Colonic mucosa (tissue), 4 donors: ENCODE measurements at regions not wholly inside any gene's neighbourhood (a gene's known extent, or its start where the extent isn't known, plus 50 kb on each side); places are given as distances from the start of the nearest gene placed in this dataset.

ENCODE experiments used
- DNase-seq: peaks from one replicate; pipeline ENCODE4 v3.0.0-alpha.2; 2020
- H3K27ac ChIP-seq: fragments of 200-600 bp; one replicate; pipeline ENCODE4 v1.8.0; 2021
- H3K27me3 ChIP-seq: fragments of 200-600 bp; one replicate; pipeline ENCODE4 v1.8.0; 2021
- H3K36me3 ChIP-seq: fragments of 200-600 bp; one replicate; pipeline ENCODE4 v1.8.0; 2021
- H3K4me1 ChIP-seq: fragments of 200-600 bp; one replicate; pipeline ENCODE4 v1.8.0; 2021; ENCODE audit warnings: mild to moderate bottlenecking
- H3K4me3 ChIP-seq: fragments of 200-600 bp; one replicate; pipeline ENCODE4 v1.8.0; 2021
- H3K9ac ChIP-seq, 2 donors: one replicate each; pipeline ENCODE4 v1.7.0; 2013; ENCODE audit warnings: control low read depth in 2 of 2, low read depth in 2 of 2, low read length in 2 of 2
- H3K9me3 ChIP-seq: fragments of 200-600 bp; one replicate; pipeline ENCODE4 v1.8.0; 2021
- CTCF ChIP-seq: fragments of 200-600 bp; IDR thresholded peaks from one replicate; pipeline ENCODE4 v1.8.0; 2022; ENCODE audit warnings: antibody characterized with exemption, mild to moderate bottlenecking
- intact Hi-C: fragments of 100-400 bp; cut with DNase I; formaldehyde crosslinking; loops from one replicate; pipeline ENCODE4 v1.14.1; 2022
- donor health status: healthy.
- donor health status: DM: no; HTN: no; CAD: no.
- donor health status: DM: no; HTN: no; CAD: no.

- intact Hi-C loops, result no loop called here
- Histone ChIP-seq H3K4me1 (no peaks in the 10 kb centered on the region), H3K27ac (no peak overlapping the region), H3K36me3 (no peaks in the 10 kb centered on the region), H3K4me3 (no peak overlapping the region), H3K9me3 (no peaks in the 10 kb centered on the region), H3K27me3 (no peaks in the 10 kb centered on the region), H3K9ac (no peak overlapping the region)
- DNase-seq, result no peak
- no peak for TF ChIP-seq CTCF
Measured at GRCh38 chr2:146579147-146579930, 1265.5 kb upstream of the ACVR2A start.

GRCh38 chr2:146576339-146577111 is 1268.3 kb upstream of the ACVR2A start:
- DNase-seq, result no peak
- no peak for TF ChIP-seq CTCF
- no peak overlapping the region for H3K9ac ChIP-seq
- no peaks in the 10 kb centered on the region for H3K4me1 ChIP-seq
- no peak overlapping the region for H3K27ac ChIP-seq
- H3K27me3 ChIP-seq, result no peaks in the 10 kb centered on the region
- no peaks in the 10 kb centered on the region for H3K36me3 ChIP-seq
- intact Hi-C loops, result no loop called here
- H3K9me3 ChIP-seq, result no peaks in the 10 kb centered on the region
- no peak overlapping the region for H3K4me3 ChIP-seq

- no peak overlapping the region for H3K27ac ChIP-seq
- H3K9me3 ChIP-seq, result no peaks in the 10 kb centered on the region
- no peak overlapping the region for H3K4me3 ChIP-seq
- no peaks in the 10 kb centered on the region for H3K36me3 ChIP-seq
- H3K4me1 ChIP-seq, result no peaks in the 10 kb centered on the region
- no peak for DNase-seq
- no peak overlapping the region for H3K9ac ChIP-seq
- H3K27me3 ChIP-seq, result no peaks in the 10 kb centered on the region
- TF ChIP-seq CTCF, result no peak
- intact Hi-C loops, result no loop called here
Measured at GRCh38 chr2:146572598-146572997, 1272.2 kb upstream of the ACVR2A start.

GRCh38 chr2:146561996-146562395 is 1282.8 kb upstream of the ACVR2A start:
- no peaks in the 10 kb centered on the region for H3K9me3 ChIP-seq
- H3K27ac ChIP-seq, result no peak overlapping the region
- H3K4me3 ChIP-seq, result no peak overlapping the region
- intact Hi-C loops, result no loop called here
- H3K9ac ChIP-seq, result no peak overlapping the region
- no peaks in the 10 kb centered on the region for H3K36me3 ChIP-seq
- no peak for DNase-seq
- no peak for TF ChIP-seq CTCF
- no peaks in the 10 kb centered on the region for H3K4me1 ChIP-seq
- H3K27me3 ChIP-seq, result no peaks in the 10 kb centered on the region

GRCh38 chr2:146547236-146547635 is 1297.6 kb upstream of the ACVR2A start:
- Histone ChIP-seq H3K4me1 (no peaks in the 10 kb centered on the region), H3K27me3 (no peaks in the 10 kb centered on the region), H3K9me3 (no peaks in the 10 kb centered on the region), H3K4me3 (no peak overlapping the region), H3K9ac (no peak overlapping the region), H3K27ac (no peak overlapping the region), H3K36me3 (no peaks in the 10 kb centered on the region)
- no peak for DNase-seq
- intact Hi-C loops, result no loop called here
- TF ChIP-seq CTCF, result no peak
